GM23248 (cell line): ENCODE measurements at regions not wholly inside any gene's neighbourhood (a gene's known extent, or its start where the extent isn't known, plus 50 kb on each side); places are given as distances from the start of the nearest gene placed in this dataset.

ENCODE experiments used
- EZH2 ChIP-seq: fragments of 200-600 bp; sonication (generic); IDR thresholded peaks from 2 replicates; pipeline ENCODE4 v1.6.1; 2018; ENCODE audit warnings: antibody characterized with exemption, mild to moderate bottlenecking; ENCODE audit not compliant: insufficient read depth, poor library complexity, severe bottlenecking
- EZH2phosphoT487 ChIP-seq: fragments of 200-600 bp; sonication (generic); IDR thresholded peaks from 2 replicates; pipeline ENCODE4 v1.6.1; 2018; ENCODE audit warnings: antibody characterized with exemption, moderate library complexity, mild to moderate bottlenecking, low read depth; ENCODE audit not compliant: insufficient read depth

DNA sequence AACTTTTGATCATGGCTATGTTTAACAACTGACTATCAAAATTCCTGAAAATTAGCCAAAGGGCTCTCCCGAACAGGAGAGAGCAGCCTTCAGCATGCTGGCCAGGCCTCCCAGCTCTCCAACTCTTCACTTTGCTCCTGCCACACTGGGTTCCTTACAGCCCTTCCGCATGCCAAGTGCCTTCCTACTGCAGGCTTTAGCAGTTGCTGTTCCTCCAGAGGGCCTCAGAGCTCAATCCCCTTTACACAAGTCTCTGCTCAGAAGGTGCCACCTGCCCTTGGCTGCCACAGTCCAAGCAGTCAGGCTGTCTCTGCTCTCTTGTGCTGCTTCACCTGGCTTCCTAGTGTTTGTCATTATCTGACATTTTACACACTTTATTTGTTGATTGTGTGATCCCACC is 553.1 kb upstream of the PPP2R3A start:
- no peak for TF ChIP-seq EZH2
- no peak for TF ChIP-seq EZH2phosphoT487
